ENCODE measurements at regions not wholly inside any gene's neighbourhood (a gene's known extent, or its start where the extent isn't known, plus 50 kb on each side); places are given as distances from the start of the nearest gene placed in this dataset.
"Not testable (repeated sequence)": the region's sequence is repeated elsewhere in the genome, so short reads cannot be mapped to it uniquely, and the experiment has no call there.

DNA sequence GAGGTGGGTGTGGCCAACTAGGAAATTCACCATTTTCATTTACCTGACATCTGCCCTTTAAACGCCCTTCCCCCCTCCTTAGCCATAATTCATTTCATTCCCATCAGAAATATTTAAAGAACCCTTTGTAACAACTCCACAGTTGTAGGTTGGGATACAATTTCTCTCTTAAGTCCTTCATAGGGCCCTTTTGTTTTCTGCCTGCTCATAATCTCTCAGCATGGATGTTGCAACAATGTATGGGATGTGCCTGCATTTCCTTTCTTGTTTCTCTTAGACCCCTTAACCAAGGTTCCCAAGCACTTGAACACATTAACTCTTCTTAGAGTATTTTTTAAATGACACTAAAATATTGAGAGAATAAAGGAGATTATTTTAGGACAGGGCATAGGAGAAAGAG is 51.7 kb upstream of the MYO10 start:
- no peak for DNase-seq (ENCODE audit: extremely low read depth, low read depth)

GRCh38 chr5:16990817-16991520 is 54.9 kb upstream of the MYO10 start:
- not testable (repeated sequence) for DNase-seq (ENCODE audit: extremely low read depth, low read depth)

More for the DNA sequence above, 51.7 kb upstream of the MYO10 start:
- no peak for TF ChIP-seq CTCF (IDR thresholded peaks at IDR 0.05; ENCODE audit: low read depth, low read length)

DNA sequence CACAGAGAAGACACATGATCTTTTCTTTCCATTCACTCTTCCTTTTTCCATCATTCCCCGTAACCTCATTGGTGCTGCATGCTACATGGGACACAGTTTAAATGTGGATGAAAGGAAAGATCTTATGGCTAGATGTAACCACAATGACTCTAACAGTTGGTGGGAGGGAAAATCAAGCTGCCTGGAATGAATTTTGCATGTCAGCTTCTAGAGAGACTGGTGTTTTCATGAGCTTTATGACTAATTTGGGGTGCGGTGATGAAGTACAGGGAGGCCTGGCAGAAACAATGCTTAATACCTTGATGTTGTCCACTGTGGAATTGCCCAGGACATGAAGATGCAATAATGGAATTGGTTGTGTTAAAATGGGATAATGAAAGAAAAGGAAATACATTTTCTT is 55.9 kb upstream of the MYO10 start:
- TF ChIP-seq CTCF (IDR thresholded peaks at IDR 0.05; ENCODE audit: low read depth, low read length), result no peak
- no peak for DNase-seq (ENCODE audit: extremely low read depth, low read depth)

- no peak for DNase-seq (ENCODE audit: extremely low read depth, low read depth)
- no peak for TF ChIP-seq CTCF (IDR thresholded peaks at IDR 0.05; ENCODE audit: low read depth, low read length)
Observed at GRCh38 chr5:16992444-16992843, 56.4 kb upstream of the MYO10 start.

GRCh38 chr5:16994565-16994964 is 58.5 kb upstream of the MYO10 start:
- TF ChIP-seq CTCF (IDR thresholded peaks at IDR 0.05; ENCODE audit: low read depth, low read length), result no peak

GRCh38 chr5:16995372-16995771 is 59.3 kb upstream of the MYO10 start:
- no peak for TF ChIP-seq CTCF (IDR thresholded peaks at IDR 0.05; ENCODE audit: low read depth, low read length)
- DNase-seq (ENCODE audit: extremely low read depth, low read depth), result no peak

More at GRCh38 chr5:16994565-16994964, 58.5 kb upstream of the MYO10 start:
- no peak for DNase-seq (ENCODE audit: extremely low read depth, low read depth)

DNA sequence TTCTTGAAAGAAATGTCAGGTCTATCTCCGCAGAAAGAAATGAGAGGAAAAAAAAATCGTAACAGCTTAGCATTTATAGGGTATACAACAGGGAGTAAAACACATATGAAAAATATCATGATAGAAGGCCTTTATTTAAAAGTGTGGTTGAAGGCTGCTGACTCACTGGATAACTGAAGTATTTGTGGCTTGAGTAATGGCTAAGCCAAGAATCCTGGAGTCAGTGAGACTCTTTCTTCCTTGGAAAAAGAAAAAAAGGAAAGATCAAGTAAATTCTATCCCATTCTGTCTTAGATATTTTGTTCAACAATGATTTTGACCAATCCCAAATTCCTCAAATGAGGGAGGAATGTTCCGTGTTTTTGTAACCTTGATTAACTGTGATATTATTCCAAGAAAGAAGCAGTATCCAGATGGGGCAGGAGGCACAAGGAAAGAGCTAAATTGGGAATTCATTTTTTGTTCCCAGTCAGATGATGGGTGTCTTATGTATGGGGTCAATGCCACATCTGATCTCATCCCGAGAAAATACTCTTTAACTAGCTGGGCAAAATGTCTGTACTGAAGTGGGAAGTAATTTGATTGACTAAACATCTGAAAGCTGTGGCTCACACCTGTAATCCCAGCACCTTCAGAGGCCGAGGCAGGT is 64.3 kb upstream of the MYO10 start:
- TF ChIP-seq CTCF (IDR thresholded peaks at IDR 0.05; ENCODE audit: low read depth, low read length), result no peak
- peak; percentile 90 for DNase-seq (ENCODE audit: extremely low read depth, low read depth)

Data from AG09319 (cell line).